Upper lobe of right lung (tissue), 1 donor: ENCODE measurements at regions not wholly inside any gene's neighbourhood (a gene's known extent, or its start where the extent isn't known, plus 50 kb on each side); places are given as distances from the start of the nearest gene placed in this dataset.

Experiments
- ATAC-seq: fragments of 200-7000 bp; cut with Tn5 transposase; one replicate; pipeline ENCODE4 v1.9.1; 2020; ENCODE audit warnings: mild to moderate bottlenecking, moderate library complexity
- DNase-seq: peaks from one replicate; pipeline ENCODE4 v3.0.0-alpha.2; 2020
- H3K27ac ChIP-seq: fragments of 200-600 bp; one replicate; pipeline ENCODE4 v1.8.0; 2022
- H3K27me3 ChIP-seq: fragments of 200-600 bp; one replicate; pipeline ENCODE4 v1.8.0; 2022; ENCODE audit warnings: mild to moderate bottlenecking
- H3K36me3 ChIP-seq: fragments of 200-600 bp; one replicate; pipeline ENCODE4 v1.8.0; 2022
- H3K4me1 ChIP-seq: fragments of 200-600 bp; one replicate; pipeline ENCODE4 v1.8.0; 2022
- H3K4me3 ChIP-seq: fragments of 200-600 bp; one replicate; pipeline ENCODE4 v1.8.0; 2022; ENCODE audit warnings: mild to moderate bottlenecking
- H3K9me3 ChIP-seq: fragments of 200-600 bp; one replicate; pipeline ENCODE4 v1.8.0; 2022
- CTCF ChIP-seq: fragments of 200-600 bp; IDR thresholded peaks from one replicate; pipeline ENCODE4 v1.8.0; 2022; ENCODE audit warnings: antibody characterized with exemption
- intact Hi-C: fragments of 100-400 bp; cut with DNase I; formaldehyde crosslinking; loops from one replicate; pipeline ENCODE4 v1.11.0; 2022
- donor health status: DM: no; HTN: yes; CAD: no; lungs with severe emphysema.

- Histone ChIP-seq H3K36me3 (no peaks in the 10 kb centered on the region), H3K4me1 (no peaks in the 10 kb centered on the region), H3K27ac (no peak overlapping the region), H3K9me3 (no peaks in the 10 kb centered on the region), H3K27me3 (no peaks in the 10 kb centered on the region), H3K4me3 (no peak overlapping the region)
- TF ChIP-seq CTCF, result no peak
- ATAC-seq, result no peak
- intact Hi-C loops, result no loop called here
- DNase-seq, result no peak
Observed at GRCh38 chr14:87815121-87815520, 177.9 kb downstream of the GALC start.

GRCh38 chr14:87813686-87814085 lies 179.3 kb downstream of the GALC start:
- Histone ChIP-seq H3K36me3 (no peaks in the 10 kb centered on the region), H3K27ac (no peak overlapping the region), H3K4me3 (no peak overlapping the region), H3K4me1 (no peaks in the 10 kb centered on the region), H3K9me3 (no peaks in the 10 kb centered on the region), H3K27me3 (no peaks in the 10 kb centered on the region)
- TF ChIP-seq CTCF, result no peak
- intact Hi-C loops, result no loop called here
- no peak for ATAC-seq
- DNase-seq, result no peak

- DNase-seq, result no peak
- no peaks in the 10 kb centered on the region for H3K27me3 ChIP-seq
- H3K36me3 ChIP-seq, result no peaks in the 10 kb centered on the region
- no peak for TF ChIP-seq CTCF
- ATAC-seq, result no peak
- intact Hi-C loops, result no loop called here
- H3K9me3 ChIP-seq, result no peaks in the 10 kb centered on the region
- H3K4me3 ChIP-seq, result no peak overlapping the region
- no peak overlapping the region for H3K27ac ChIP-seq
- H3K4me1 ChIP-seq, result no peaks in the 10 kb centered on the region
Observed at GRCh38 chr14:87813211-87813610, 179.8 kb downstream of the GALC start.

- intact Hi-C loops, result no loop called here
- ATAC-seq, result no peak
- Histone ChIP-seq H3K27ac (no peak overlapping the region), H3K36me3 (no peaks in the 10 kb centered on the region), H3K27me3 (no peaks in the 10 kb centered on the region), H3K9me3 (no peaks in the 10 kb centered on the region), H3K4me3 (no peak overlapping the region), H3K4me1 (no peaks in the 10 kb centered on the region)
- TF ChIP-seq CTCF, result no peak
- DNase-seq, result no peak
Observed at GRCh38 chr14:87811246-87811645, 181.7 kb downstream of the GALC start.

GRCh38 chr14:87810711-87811110 lies 182.3 kb downstream of the GALC start:
- Histone ChIP-seq H3K9me3 (no peaks in the 10 kb centered on the region), H3K4me1 (no peaks in the 10 kb centered on the region), H3K4me3 (no peak overlapping the region), H3K27me3 (no peaks in the 10 kb centered on the region), H3K27ac (no peak overlapping the region), H3K36me3 (no peaks in the 10 kb centered on the region)
- DNase-seq (no peak), ATAC-seq (no peak)
- intact Hi-C loops, result no loop called here
- TF ChIP-seq CTCF, result no peak

- intact Hi-C loops, result no loop called here
Observed at GRCh38 chr14:87809261-87809660, 183.7 kb downstream of the GALC start.

More at GRCh38 chr14:87809261-87809660, 183.7 kb downstream of the GALC start:
- no peak overlapping the region for H3K27ac ChIP-seq
- no peak overlapping the region for H3K4me3 ChIP-seq
- no peaks in the 10 kb centered on the region for H3K4me1 ChIP-seq
- H3K9me3 ChIP-seq, result no peaks in the 10 kb centered on the region
- H3K36me3 ChIP-seq, result no peaks in the 10 kb centered on the region
- H3K27me3 ChIP-seq, result no peaks in the 10 kb centered on the region
- ATAC-seq, result no peak
- no peak for TF ChIP-seq CTCF
- DNase-seq, result no peak
